GM18873 (cell line): ENCODE measurements at regions not wholly inside any gene's neighbourhood (a gene's known extent, or its start where the extent isn't known, plus 50 kb on each side); places are given as distances from the start of the nearest gene placed in this dataset.

Experiments used
- ATAC-seq: cut with Tn5 transposase; IDR thresholded peaks from one replicate; pipeline ENCODE4 v1.9.1; 2021; ENCODE audit warnings: mild to moderate bottlenecking, moderate library complexity, moderate number of reproducible peaks; ENCODE audit not compliant: unreplicated experiment, low FRiP score

GRCh38 chr9:89872426-89872912 lies 267.7 kb downstream of the GADD45G start:
- ATAC-seq, result no peak

- ATAC-seq, result no peak
Measured at GRCh38 chr9:89872913-89873707, 268.3 kb downstream of the GADD45G start.

- no peak for ATAC-seq
Measured at GRCh38 chr9:89873801-89874200, 269.0 kb downstream of the GADD45G start.

- ATAC-seq, result no peak
Measured at GRCh38 chr9:89874351-89875321, 269.8 kb downstream of the GADD45G start.

GRCh38 chr9:89877051-89878002 lies 272.5 kb downstream of the GADD45G start:
- ATAC-seq, result no peak

GRCh38 chr9:89878003-89878411 lies 273.2 kb downstream of the GADD45G start:
- no peak for ATAC-seq

- no peak for ATAC-seq
Measured at GRCh38 chr9:89878687-89879086, 273.9 kb downstream of the GADD45G start.

- no peak for ATAC-seq
Measured at GRCh38 chr9:89879276-89879675, 274.5 kb downstream of the GADD45G start.

- ATAC-seq, result no peak
Measured at GRCh38 chr9:89879701-89880100, 274.9 kb downstream of the GADD45G start.

- ATAC-seq, result no peak
Measured at GRCh38 chr9:89880161-89880560, 275.3 kb downstream of the GADD45G start.

GRCh38 chr9:89880721-89881120 lies 275.9 kb downstream of the GADD45G start:
- no peak for ATAC-seq

GRCh38 chr9:89881431-89881830 lies 276.6 kb downstream of the GADD45G start:
- ATAC-seq, result no peak

- no peak for ATAC-seq
Measured at GRCh38 chr9:89882930-89883361, 278.1 kb downstream of the GADD45G start.

GRCh38 chr9:89883401-89884341 lies 278.9 kb downstream of the GADD45G start:
- ATAC-seq, result no peak

- ATAC-seq, result no peak
Measured at GRCh38 chr9:89884356-89885083, 279.7 kb downstream of the GADD45G start.

- ATAC-seq, result no peak
Measured at GRCh38 chr9:89885156-89885555, 280.3 kb downstream of the GADD45G start.

- ATAC-seq, result no peak
Measured at GRCh38 chr9:89886281-89886700, 281.5 kb downstream of the GADD45G start.

GRCh38 chr9:89887286-89887685 lies 282.5 kb downstream of the GADD45G start:
- no peak for ATAC-seq
